ENCODE measurements at regions not wholly inside any gene's neighbourhood (a gene's known extent, or its start where the extent isn't known, plus 50 kb on each side); places are given as distances from the start of the nearest gene placed in this dataset.

DNA sequence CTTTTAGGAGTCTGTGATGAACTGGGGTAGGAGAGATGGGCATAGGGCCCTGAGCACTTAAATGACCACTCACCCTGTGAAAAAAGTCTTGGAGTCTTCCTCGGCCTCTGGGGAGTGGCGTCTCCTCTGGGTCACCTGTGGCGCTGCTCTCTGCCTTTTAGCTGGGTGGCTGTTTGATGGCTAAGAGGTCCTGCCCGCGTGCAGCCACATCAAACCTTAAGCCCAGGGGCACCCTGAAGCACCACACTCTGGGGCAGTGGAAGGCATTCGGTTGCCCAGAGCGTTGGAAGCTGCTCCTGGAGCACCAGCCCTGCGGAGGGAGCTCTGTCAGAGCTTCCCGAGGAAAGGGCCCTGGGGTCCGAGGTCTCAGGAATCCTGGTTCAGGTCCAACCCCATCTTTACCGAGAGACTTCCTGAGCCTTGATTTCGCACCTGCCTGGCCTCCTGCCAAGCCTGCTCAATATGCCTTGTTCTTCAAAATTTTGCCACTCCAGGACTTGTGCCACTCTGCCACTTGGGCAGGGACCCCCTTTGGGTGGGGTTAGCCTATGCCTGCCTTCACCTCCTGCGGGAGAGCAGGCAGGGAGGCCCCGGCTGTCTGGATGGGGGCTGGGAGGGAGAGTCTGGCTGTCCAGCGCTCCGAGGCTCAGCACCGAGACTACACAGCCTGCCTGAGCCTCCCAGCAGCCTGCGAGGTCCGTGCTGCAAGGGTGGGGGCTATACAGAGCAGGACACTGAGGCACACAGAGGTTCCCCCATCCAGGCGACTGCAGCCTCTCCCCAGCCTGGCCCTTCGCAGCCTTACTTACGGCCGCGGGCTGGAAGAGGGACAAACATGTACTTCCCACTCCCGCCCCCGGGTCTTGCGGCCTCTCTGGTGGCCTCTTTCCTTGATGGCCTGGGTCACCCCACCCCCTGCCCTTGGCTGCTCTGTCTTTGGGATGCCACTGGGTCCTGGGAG is 63.4 kb upstream of the RNU6ATAC start:
- no peak for TF ChIP-seq CTCF (conservative IDR thresholded peaks at IDR 0.05; ENCODE audit: low read length)
- no peak for DNase-seq (ENCODE audit: low read depth)
- no peak overlapping the region for H3K4me3 ChIP-seq (ENCODE audit: low read length)

GRCh38 chr9:134228649-134229048 is 64.3 kb upstream of the RNU6ATAC start:
- no peak for DNase-seq (ENCODE audit: low read depth)
- TF ChIP-seq CTCF (conservative IDR thresholded peaks at IDR 0.05; ENCODE audit: low read length) = no peak
- H3K4me3 ChIP-seq (ENCODE audit: low read length) = no peak overlapping the region

- no peak overlapping the region for H3K4me3 ChIP-seq (ENCODE audit: low read length)
- DNase-seq (ENCODE audit: low read depth) = no peak
- TF ChIP-seq CTCF (conservative IDR thresholded peaks at IDR 0.05; ENCODE audit: low read length) = no peak
Measured at GRCh38 chr9:134229466-134230091, 65.2 kb upstream of the RNU6ATAC start.

- DNase-seq (ENCODE audit: low read depth) = no peak
- no peak for TF ChIP-seq CTCF (conservative IDR thresholded peaks at IDR 0.05; ENCODE audit: low read length)
- no peak overlapping the region for H3K4me3 ChIP-seq (ENCODE audit: low read length)
Measured at GRCh38 chr9:134230092-134230941, 66.0 kb upstream of the RNU6ATAC start.

GRCh38 chr9:134230942-134231325 is 66.6 kb upstream of the RNU6ATAC start:
- TF ChIP-seq CTCF (conservative IDR thresholded peaks at IDR 0.05; ENCODE audit: low read length) = no peak
- H3K4me3 ChIP-seq (ENCODE audit: low read length) = no peak overlapping the region
- no peak for DNase-seq (ENCODE audit: low read depth)

DNA sequence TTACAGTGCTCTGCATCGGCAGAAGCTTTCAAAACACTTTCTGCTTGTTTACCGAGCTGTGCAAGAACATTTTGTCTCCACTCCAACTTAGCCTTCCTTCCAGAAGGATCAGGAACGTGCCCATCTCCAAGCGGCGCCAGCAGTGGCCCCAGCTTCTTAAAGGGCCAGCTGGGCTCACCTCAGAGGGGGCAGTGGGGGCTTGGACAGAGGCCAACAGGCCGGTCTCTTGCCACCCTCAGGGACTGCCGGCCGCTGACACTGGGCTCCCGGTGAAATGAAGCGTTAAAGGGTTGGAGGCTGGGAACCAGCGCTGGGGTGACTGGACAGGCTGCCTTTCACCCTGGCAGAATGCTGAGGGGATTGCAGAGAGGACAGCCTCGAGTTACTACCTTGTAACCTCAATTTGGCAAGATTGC is 67.0 kb upstream of the RNU6ATAC start:
- TF ChIP-seq CTCF (conservative IDR thresholded peaks at IDR 0.05; ENCODE audit: low read length) = no peak
- no peak for DNase-seq (ENCODE audit: low read depth)
- no peak overlapping the region for H3K4me3 ChIP-seq (ENCODE audit: low read length)
